Stimulated activated CD4-positive, alpha-beta T cell treated with anti-CD3 and anti-CD28 coated beads, Interleukin-1b, Interleukin-23, amount 100 ng/mL, for 48 hours (primary cell): ENCODE measurements at regions not wholly inside any gene's neighbourhood (a gene's known extent, or its start where the extent isn't known, plus 50 kb on each side); places are given as distances from the start of the nearest gene placed in this dataset.
"Not testable (repeated sequence)": the region's sequence is repeated elsewhere in the genome, so short reads cannot be mapped to it uniquely, and the experiment has no call there.

ENCODE experiments used
- DNase-seq: peaks from one replicate; pipeline ENCODE4 v3.0.0-alpha.2; 2020

DNA sequence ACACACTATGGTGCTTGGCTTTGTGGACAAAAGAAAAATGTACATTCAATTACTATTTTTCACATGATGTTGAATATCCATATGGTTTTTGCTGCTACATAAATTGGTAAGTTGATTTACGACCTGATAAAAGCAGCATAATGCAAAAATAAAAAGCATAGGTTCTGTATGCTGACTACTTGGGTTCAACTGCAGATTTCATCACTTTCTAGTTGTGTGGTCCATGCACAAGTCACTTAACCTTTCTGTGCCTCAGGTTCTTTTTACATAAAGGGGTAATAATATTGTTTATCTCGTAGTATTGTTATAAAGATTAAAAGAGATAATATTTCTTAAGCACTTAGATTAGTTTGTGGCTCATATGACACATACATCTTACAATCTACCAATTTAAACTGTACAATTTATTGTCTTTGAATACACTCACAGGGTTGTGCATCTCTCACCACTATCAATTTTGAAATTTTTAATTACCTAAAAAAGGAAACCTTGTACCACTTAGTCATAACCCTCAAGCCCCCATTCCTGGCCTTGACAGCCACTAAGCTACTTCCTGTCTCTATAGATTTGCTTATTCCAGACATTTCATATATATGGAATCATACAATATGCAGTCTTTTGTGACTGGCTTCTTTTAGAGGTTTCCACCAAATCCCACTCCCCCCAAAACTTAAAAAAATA is 1443.9 kb downstream of the SUCLG1 start:
- no peak for DNase-seq

DNA sequence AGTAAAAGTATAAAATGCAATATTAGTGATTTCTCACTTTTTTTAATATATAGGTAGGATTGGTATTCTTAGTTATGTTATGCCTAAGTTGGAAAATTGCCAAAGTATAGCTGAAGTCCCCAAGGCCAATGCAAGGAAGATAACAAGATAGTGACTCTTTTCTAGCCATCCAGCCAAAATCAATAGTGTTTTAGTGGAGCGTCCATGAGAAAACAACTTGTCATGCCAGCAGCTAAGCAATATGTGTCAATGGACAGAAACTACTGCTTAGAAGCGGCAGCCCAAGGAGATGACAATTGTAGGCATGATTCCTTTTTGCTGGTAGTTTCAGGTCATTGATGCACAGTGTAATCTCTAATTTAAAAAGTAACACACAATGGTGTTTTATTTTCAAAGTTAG is 1444.6 kb downstream of the SUCLG1 start:
- no peak for DNase-seq

DNA sequence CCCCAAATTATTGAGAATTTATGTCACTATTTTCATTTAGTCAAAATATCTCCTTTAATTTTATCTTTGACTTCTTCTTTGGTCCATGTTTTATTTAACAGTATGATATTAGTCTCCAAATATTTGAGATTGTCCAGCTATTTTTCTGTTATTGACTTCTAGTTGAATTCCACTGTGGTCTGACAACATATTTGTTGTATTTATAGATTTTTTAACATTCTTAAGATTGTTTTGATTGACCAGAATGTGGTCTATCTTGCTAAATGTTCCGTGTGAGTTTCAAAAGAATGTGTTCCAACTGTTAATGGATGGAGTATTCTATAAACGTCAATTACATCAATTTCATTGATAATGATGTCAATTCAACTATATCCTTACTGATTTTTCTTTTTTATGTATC is 1452.1 kb downstream of the SUCLG1 start:
- no peak for DNase-seq

DNA sequence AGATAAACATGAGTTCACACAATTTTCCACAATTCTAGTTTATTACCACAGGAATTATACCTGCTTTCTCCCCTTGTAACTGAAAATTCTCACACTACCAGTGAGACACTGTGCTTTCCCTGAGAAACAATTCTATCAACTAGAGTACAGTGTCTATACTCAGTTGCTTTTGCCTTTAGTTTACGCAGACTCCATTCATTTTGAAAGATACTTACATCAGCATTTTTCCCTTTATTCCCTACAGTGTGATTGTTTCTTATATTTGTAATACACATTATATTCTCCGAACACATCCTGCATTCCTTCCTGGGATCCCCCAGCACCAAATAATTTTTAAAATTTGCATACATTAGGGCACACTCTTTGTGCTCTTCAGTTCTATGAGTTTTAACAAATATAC is 1455.5 kb downstream of the SUCLG1 start:
- no peak for DNase-seq

DNA sequence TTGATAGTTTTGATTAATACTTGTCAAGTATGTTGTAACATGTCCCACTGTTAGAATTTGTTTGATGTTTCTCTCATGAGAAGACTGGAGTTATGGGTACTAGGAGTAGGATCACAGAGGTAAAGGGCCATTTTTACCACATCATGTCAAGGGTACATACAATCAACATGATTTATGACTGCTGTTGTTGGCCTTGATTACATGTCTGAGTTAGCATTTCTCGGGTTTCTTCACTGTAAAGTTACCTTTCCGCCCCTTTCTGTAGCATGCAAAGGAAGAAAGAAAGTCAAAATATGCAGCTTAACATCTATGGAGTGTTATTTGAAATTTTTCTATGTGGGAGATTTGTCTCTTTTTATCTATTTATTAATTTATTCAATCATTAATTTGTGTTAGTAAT is 1456.4 kb downstream of the SUCLG1 start:
- no peak for DNase-seq

DNA sequence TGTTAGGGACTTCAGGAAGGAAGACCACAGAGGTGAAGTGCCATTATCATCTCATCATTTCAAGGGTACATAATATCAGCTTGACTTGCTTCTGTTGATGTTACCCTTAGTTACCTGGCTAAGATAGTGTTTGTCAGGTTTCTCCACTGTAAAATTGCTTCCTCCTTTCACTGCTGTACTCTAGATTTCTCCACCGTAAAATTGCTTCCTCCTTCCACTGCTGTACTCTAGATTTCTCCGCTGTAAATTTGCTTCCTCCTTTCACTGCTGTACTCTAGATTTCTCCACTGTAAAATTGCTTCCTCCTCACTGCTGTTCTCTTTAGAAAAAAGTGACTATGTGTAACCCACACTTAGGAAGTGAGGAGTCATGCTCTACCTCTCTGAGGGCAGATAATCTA is 1460.3 kb downstream of the SUCLG1 start:
- no peak for DNase-seq

DNA sequence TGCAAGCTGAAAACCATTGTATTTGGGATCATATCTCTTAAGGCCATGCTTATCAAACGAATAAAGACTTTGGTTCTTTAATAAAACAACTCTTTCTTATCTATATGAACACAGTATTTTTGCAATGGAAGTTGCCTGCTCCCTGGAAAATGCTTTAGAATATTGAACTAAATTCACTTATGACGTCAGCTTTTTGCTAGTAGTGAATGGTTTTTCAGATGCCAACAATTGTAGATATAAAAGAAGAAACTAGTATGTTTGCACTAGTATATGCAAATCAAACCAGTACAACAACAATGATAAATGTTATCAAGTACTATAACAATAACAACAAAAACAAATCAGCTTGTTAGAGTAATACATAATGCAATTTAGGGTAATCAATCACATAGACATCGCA is 1462.9 kb downstream of the SUCLG1 start:
- no peak for DNase-seq

DNA sequence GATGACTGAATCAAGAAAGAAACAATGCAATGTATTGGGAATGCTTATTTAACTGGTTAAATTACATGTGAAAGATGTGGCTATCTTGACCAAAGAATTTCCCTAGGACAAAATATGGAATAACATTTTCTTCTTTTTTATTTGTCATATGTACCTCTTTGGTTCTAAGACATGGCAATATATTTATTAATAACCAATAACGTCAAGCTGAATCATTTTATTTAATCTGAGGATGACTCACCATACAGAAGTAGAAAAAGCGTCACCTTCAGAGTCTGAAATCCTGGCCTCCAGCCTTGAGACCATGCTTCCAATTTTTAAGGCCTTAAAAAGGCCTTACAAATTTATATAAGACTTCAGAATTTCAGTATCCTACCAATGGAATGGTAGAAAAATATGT is 1464.9 kb downstream of the SUCLG1 start:
- no peak for DNase-seq

DNA sequence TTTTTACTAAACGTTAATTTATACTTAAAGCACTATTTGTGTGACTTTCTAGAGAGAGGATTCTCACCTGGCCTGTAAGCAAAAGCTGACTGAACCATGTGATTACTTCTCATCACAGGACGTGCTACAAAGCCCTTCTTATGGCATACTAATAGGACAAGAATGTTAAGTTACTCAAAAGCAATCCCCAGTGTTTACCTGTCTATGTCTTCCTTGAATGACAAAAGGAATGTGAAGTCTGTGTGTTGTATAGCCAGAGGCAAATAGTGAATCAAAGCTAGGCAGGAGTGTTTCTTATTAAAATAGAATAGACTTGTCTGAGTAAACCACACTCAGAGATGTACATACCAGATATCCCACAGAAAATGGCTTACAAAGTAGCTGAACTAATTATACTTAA is 1465.5 kb downstream of the SUCLG1 start:
- no peak for DNase-seq

DNA sequence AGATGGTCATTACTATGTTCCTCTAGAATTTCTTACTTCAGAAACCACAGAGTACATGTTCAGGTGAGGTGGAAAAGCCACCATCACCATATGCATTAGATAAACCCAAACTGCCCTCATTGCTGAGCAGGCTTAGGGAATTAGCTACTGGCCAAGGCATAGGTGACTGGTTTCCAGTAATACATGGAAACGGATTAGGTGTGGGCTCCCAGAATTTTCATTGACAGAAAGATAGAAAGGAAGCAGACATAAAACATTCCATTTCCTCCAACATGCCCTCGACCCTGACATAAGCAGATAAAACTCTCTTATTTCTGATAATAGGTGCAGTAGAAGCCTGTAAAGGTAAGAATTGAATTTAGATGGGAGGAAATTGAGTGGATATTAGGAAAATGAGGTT is 1466.1 kb downstream of the SUCLG1 start:
- DNase-seq, result no peak

DNA sequence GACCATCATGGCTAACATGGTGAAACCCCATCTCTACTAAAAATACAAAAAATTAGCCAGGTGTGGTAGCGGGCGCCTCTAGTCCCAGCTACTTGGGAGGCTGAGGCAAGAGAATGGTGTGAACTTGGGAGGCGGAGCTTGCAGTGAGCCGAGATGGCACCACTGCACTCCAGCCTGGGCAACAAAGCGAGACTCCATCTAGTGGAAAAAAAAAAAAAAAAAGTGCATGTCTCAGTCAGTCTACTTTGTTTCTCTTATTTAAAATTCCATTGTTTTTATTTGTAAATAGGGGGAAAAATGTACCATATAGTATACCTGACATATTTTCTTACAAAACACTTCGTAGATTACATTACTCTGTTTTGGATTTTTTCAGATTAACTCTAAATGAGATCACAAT is 1471.4 kb downstream of the SUCLG1 start:
- DNase-seq, result not testable (repeated sequence)

DNA sequence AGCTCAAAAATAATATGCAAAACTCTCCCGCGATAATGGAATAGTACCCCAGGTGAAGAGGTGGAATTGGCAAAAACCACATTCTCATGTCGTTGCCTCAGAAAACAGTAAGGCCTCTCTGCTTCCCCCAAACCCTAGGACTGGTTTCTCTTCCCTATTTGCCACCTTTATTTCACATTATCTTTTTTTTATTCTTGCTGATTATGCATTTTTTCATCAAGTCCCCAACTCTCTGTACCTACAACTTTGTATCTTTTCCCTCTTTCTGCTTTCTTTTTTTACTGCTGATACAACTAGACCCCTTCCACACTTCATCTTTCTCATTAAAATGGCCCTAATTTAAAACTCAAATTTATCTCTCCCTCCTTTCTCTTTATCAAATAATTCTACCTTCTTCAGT is 1472.2 kb downstream of the SUCLG1 start:
- DNase-seq, result no peak

DNA sequence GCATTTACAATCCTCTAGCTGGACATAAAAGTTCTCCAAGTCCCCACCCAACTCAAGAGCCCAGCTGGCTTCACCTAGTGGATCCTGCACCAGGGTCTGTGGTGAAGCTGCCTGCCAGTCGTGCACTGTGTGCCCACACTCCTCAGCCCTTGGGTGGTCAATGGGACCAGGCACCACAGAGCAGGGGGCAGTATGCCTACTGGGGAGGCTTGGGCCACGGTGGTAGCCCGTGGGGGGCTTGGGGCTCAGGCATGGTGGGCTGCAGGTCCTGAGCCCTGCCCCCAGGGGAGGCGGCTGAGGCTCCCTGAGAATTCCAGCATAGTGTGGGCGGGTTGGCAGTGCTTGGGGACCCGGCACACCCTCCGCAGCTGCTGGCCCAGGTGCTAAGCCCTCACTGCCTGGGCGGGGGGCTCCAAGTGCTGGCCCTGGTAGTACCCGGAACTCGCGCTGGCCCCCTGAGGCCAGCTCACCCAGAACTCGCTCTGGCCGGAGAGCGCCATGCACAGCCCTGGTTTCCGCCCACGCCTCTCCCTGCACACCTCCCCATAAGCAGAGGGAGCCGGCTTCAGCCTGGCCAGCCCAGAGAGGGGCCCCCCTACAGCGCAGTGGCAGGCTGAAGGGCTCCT is 1473.4 kb downstream of the SUCLG1 start:
- no peak for DNase-seq

DNA sequence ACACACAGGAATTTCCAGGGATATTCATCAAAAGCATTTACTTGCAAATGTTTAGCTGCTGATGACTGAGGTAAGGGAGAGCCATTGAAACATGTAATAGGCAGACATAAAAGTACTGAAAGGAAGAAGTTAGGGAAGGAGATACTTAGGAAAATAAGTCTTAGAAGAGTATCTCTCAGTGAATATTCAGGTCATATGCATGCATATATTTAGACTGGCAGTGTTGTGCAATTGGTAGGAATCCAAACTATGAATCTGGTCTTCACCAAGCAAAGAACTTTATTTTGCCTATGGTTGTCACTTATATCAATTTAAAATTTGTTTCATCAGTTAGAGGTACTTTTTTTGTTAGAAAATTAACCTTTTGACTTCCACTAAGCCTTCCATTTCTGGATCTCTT is 1490.7 kb downstream of the SUCLG1 start:
- DNase-seq, result no peak

DNA sequence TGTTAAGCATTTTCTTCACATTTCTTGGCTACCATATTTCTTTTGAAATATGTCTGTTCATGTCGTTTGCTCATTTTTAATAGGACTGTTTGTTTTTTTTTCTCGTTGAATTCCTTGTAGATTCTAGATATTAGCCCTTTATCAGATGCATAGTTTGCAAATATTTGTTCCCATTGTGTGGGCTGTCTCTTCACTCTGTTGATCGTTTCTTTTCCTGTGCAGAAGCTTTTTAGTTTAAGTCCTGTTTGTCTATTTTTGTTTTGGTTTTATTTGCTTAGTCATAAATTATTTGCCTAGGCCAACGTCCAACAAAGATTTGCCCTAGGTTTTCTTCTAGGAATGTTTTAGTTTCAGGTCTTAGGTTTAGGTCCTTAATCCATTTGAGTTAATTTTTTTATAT is 1494.7 kb downstream of the SUCLG1 start:
- no peak for DNase-seq

DNA sequence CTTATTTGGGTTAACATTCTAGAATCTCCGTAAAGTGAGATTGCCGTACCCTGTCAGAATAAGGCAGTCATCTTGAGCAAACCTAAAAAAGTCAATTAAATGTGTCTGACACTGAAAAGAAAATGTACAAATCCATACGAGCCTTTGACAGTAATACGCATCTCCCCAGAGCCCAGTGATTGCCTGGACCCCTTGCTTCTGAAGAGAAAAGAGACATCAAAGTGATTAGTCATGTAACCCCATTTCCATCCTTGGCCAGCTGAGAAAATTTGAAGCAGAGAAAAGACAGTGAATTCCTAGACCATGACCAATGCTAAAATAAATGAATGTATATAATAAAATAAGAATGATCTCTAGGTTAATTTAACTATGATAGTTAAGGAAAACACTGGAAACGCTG is 1499.4 kb downstream of the SUCLG1 start:
- DNase-seq, result no peak

DNA sequence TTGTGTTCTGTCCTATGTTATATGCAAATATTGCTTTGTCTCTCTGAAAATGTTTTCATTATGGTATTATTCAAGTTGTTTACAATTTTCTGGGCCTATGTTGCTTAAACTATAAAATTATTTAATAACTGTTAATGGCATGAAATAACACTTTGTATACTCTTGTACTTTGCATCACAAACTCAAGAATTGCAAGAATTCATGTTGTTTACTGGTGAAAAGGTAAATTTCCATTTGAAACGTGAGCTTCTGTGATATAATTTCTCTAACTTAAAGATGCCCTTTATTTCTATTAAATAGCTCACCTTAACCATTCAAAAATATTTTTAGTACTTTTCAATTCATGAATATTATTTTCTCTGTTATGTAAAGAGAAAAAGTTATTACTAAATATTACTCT is 1504.2 kb downstream of the SUCLG1 start:
- DNase-seq, result no peak

DNA sequence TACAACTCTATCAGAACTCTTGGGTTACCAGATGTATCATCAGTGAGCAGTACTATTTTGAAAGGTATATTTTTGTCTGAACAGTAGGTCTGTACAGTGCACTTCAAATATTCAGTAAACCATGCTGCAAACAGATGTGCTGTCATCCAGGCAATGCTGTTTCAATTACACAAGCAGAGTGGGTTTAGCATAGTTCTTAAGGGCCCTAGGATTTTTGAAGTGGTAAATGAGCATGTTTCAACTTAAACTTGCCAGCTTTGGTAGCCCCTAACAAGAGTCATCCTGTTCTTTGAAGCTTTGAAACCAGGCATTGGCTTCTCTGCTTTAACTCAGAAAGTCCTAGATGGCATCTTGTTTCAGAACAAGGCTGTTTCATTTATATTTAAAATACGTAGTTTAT is 1519.9 kb downstream of the SUCLG1 start:
- no peak for DNase-seq

DNA sequence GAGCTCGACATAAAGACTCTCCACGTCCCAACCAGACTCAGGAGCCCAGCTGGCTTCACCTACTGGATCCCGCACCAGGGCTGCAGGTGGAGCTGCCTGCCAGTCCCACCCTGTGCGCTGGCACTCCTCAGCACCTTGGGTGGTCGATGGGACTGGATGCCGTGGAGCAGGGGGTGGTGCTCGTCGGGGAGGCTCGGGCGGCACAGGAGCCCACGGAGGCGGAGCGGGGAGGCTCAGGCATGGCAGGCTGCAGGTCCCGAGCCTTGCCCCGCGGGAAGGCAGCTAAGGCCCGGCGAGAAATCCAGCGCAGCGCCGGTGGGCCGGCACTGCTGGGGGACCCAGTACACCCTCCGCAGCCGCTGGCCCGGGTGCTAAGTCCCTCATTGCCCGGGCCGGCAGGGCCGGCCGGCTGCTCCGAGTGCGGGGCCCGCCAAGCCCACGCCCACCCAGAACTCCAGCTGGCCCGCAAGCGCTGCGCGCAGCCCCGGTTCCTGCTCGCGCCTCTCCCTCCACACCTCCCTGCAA is 1520.7 kb downstream of the SUCLG1 start:
- not testable (repeated sequence) for DNase-seq

DNA sequence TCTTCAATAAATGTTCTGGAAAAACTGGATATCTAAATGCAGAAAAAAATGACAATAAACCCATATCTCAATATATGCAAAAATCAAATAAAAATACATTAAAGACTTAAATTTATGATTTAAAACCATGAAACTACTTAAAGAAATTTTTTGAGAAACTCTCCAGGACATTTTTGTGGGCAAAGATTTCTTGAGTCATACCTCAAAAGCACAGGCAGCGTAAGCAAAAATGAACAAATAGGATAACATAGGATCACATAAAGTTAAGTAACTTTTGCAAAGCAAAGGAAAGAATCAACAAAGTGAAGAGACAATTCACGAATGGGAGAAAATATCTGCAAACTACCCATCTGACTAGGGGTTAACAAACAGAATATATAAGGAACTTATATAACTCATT is 1545.5 kb downstream of the SUCLG1 start:
- no peak for DNase-seq

DNA sequence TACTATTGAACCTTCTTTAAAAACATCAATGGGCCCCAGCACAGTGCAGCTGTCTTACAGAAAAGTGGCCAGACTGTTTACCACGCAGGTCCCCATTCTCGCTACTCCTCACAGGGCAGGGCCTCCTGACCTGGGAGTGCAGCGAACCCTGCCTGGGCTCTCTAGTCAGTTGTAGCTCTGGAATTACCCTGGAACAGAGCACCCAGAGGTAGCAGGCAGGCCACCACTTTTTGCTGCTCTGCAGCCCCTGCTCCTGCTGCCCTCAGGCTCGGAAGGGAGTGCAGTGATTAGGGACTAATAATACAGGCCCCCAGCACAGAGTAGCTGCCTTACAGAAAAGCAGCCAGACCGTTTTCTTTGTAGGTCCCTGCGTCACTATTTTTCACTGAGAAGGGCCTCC is 1563.0 kb downstream of the SUCLG1 start:
- no peak for DNase-seq

DNA sequence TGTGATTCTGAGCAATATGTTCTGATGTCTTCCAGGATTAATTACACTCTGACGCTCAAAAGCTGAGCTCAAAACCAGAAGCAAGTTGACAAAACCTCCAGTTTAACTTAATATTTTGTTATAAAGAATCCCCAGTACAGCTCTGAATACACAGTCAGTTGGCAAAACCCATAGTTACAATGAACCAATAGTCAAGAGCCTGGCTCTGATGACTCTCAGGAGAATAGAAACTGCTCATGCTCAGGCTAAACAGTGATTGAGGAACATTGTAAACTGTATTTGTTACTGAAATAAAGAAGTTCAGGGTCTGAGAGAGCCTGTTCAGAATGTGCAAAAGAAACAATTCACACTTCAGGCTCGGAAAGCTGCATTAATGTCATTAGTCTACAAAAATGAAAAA is 1565.9 kb downstream of the SUCLG1 start:
- no peak for DNase-seq

DNA sequence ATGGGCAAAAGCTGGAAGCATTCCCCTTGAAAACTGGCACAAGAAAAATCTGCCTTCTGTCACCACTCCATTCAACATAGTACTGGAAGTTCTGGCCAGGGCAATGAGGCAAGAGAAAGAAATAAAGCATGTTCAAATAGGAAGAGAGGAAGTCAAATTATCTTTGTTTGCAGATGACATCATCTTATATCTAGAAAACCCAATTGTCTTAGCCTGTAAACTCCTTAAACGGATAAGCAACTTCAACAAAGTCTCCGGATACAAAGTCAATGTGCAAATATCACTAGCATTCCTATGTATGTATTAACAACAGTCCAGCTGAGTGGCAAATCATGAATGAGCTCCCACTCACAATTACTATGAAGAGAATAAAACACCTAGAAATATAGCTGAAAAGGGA is 1579.3 kb downstream of the SUCLG1 start:
- no peak for DNase-seq

DNA sequence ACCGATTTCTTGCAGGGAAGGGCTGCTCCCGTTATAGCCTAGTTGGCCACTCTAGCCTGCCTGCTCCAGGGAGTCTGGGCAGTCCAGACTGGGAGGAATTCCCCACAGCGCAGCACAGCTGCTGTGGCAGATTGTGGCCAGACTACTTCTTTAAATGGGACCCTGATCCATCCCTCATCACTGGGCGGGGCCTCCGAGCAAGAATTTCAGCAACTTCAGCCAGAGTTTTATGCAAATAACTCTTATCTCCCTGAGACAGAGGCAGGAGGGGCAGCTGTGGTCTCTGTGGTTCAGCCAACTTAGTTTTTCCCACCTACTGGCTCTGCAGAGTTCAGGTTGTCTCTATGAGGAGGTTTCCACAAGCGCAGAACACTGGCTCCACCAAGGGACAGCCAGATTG is 1583.2 kb downstream of the SUCLG1 start:
- DNase-seq, result no peak

DNA sequence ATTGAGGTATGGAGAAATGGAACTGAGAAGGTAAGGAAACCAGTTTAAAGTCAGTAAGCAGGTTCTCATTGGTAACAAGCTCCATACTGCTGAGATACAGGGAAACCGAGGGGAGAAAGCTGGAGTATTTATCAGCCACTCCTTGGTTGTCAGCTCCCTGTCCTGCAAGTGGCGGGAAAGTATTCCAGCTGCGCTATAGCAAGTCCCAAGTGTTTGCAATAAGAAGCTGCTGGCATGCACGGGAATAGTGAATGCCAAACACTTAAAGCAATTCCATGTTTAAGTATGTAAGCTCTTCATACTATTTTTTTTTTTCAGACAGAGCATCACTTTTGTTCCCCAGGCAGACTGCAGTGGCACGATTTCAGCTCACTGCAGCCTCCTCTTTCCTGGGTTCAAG is 1601.1 kb downstream of the SUCLG1 start:
- DNase-seq, result no peak
